HepG2 (cell line): ENCODE measurements at regions not wholly inside any gene's neighbourhood (a gene's known extent, or its start where the extent isn't known, plus 50 kb on each side); places are given as distances from the start of the nearest gene placed in this dataset.

Experiments
- ATAC-seq: fragments of 200-7000 bp; cut with Tn5 transposase; 3 replicates; pipeline ENCODE4 v1.9.1; 2020; ENCODE audit warnings: mild to moderate bottlenecking, moderate library complexity
- BruUV-seq: library from RNA; stranded (reverse); fragments of 400-500 nt; replicated peaks from 2 replicates; lab custom pipeline; 2021; lab: Mats Ljungman, UMichigan
- CTCF ChIA-PET: fragments of 300-600 bp; formaldehyde crosslinking; extraction: SDS; loops from one replicate; lab custom pipeline; 2021; ENCODE audit warnings: low total read pairs, inconsistent platforms, low intra/inter-chr PET ratio; lab: Yijun Ruan, JAX
- POLR2A ChIA-PET: fragments of 350-600 bp; sonication (Branson Sonifier 250); formaldehyde crosslinking; loops from one replicate; lab custom pipeline; 2020; ENCODE audit warnings: antibody characterized with exemption, inconsistent platforms; lab: Yijun Ruan, JAX
- DNase-seq: peaks from one replicate; pipeline ENCODE4 v3.0.0-alpha.2; 2015; ENCODE audit warnings: low spot score
- FAIRE-seq: peaks from 3 replicates; lab custom pipeline; 2011; peaks lifted over from hg19 to GRCh38; lab: Jason Lieb, UNC
- H2AFZ ChIP-seq: one replicate; pipeline ENCODE4 v1.6.1; 2011; ENCODE audit warnings: low read length, inconsistent platforms
- H3K27ac ChIP-seq: fragments of 300-600 bp; 3 replicates; pipeline ENCODE4 v1.8.0; 2011; ENCODE audit warnings: mixed run types, mild to moderate bottlenecking, mixed read lengths, low read length, inconsistent platforms; ENCODE audit not compliant: insufficient read depth; ENCODE audit errors: extremely low read length
- H3K27me3 ChIP-seq, 2 experiments: fragments of 200-600 bp in 1 of 2; 2 replicates in 1 of 2; 3 replicates in 1 of 2; pipeline versions ENCODE4 v1.6.0 to v1.8.0; 2011; ENCODE audit warnings: low read length in 2 of 2, mild to moderate bottlenecking in 2 of 2, moderate library complexity in 2 of 2, inconsistent platforms in 1 of 2; ENCODE audit not compliant: insufficient read depth in 2 of 2, control insufficient read depth in 1 of 2
- H3K36me3 ChIP-seq, 2 experiments: fragments of 200-600 bp in 1 of 2; replicated peaks in 1 of 2; 2 replicates in 1 of 2; 3 replicates in 1 of 2; pipeline versions ENCODE4 v1.5.1 to v1.8.0; 2011; ENCODE audit warnings: low read length in 2 of 2, inconsistent platforms in 1 of 2; ENCODE audit not compliant: insufficient read depth in 2 of 2, control insufficient read depth in 1 of 2
- H3K4me1 ChIP-seq: 2 replicates; pipeline ENCODE4 v1.5.1; 2012; ENCODE audit warnings: low read length, inconsistent platforms; ENCODE audit not compliant: insufficient read depth
- H3K4me2 ChIP-seq: 2 replicates; pipeline ENCODE4 v1.6.0; 2011; ENCODE audit warnings: low read depth, low read length, inconsistent platforms
- H3K4me3 ChIP-seq, 3 experiments: fragments of 200-600 bp in 1 of 3; sonication (generic), shearing (Covaris generic) in 1 of 3; replicated peaks in 1 of 3; 2 replicates each; pipeline ENCODE4 v1.5.1; 2011 to 2016; ENCODE audit warnings: low read length in 3 of 3, inconsistent platforms in 2 of 3, low read depth in 2 of 3, mild to moderate bottlenecking in 2 of 3, control low read depth in 1 of 3, mixed read lengths in 1 of 3; ENCODE audit not compliant: insufficient read depth in 1 of 3
- H3K79me2 ChIP-seq: one replicate; pipeline ENCODE4 v1.6.1; 2011; ENCODE audit warnings: low read length, inconsistent platforms; ENCODE audit not compliant: insufficient read depth
- H3K9ac ChIP-seq: 2 replicates; pipeline ENCODE4 v1.6.0; 2011; ENCODE audit warnings: mild to moderate bottlenecking, low read depth, low read length, inconsistent platforms; ENCODE audit not compliant: insufficient read depth
- H3K9me3 ChIP-seq: 2 replicates; pipeline ENCODE4 v1.5.1; 2012; ENCODE audit warnings: mild to moderate bottlenecking, low read length
- H4K20me1 ChIP-seq: 2 replicates; pipeline ENCODE4 v1.6.0; 2011; ENCODE audit warnings: inconsistent platforms, mild to moderate bottlenecking, low read length, moderate library complexity; ENCODE audit not compliant: insufficient read depth
- HMG20A ChIP-seq: IDR thresholded peaks from 2 replicates; pipeline ENCODE4 v1.6.1; 2016; ENCODE audit warnings: borderline replicate concordance
- SIN3A ChIP-seq: IDR thresholded peaks from 2 replicates; pipeline ENCODE4 v1.6.1; 2011; ENCODE audit warnings: low read depth, mild to moderate bottlenecking, control low read depth, low read length, borderline replicate concordance
- SKI ChIP-seq: fragments of 450-650 bp; IDR thresholded peaks from one replicate; pipeline ENCODE4 v1.6.1; 2018; ENCODE audit warnings: mild to moderate bottlenecking; ENCODE audit not compliant: partially characterized antibody
- TMF1 ChIP-seq: sonication (generic); formaldehyde crosslinking; IDR thresholded peaks from 2 replicates; pipeline ENCODE4 v1.8.1; 2022; ENCODE audit warnings: low read depth, missing genetic modification reagents
- ZNF766 ChIP-seq: sonication (generic); formaldehyde crosslinking; IDR thresholded peaks from 2 replicates; pipeline ENCODE4 v1.5.0; 2020; ENCODE audit warnings: missing genetic modification reagents, borderline replicate concordance
- WGBS: methylation state at CpG from one replicate; pipeline ENCODE4 v1.1.6; 2017; ENCODE audit warnings: low lambda C conversion rate; 5-methylcytosine and 5-hydroxymethylcytosine counted together
- in situ Hi-C: cut with HindIII; loops from 2 replicates; pipeline ENCODE4 v1.10.0; 2017; ENCODE audit warnings: low pct_unique_long_range_greater_than_20kb; ENCODE audit not compliant: extremely low pct_ligation_motif_present
- intact Hi-C: fragments of 100-400 bp; cut with micrococcal nuclease; formaldehyde crosslinking; loops from one replicate; pipeline ENCODE4 v1.10.0; 2022; ENCODE audit not compliant: unreplicated experiment

GRCh38 chr15:25183581-25184251 is 228.9 kb downstream of the SNRPN start:
- 42% methylated on average over 3 of the region's 9 CpGs for WGBS
- no peak for DNase-seq
- no peaks in the 10 kb centered on the region for H3K27me3 ChIP-seq
- CTCF ChIA-PET, result no interaction called here
- no peak overlapping the region for H3K4me2 ChIP-seq
- TF ChIP-seq SIN3A, result no peak
- TF ChIP-seq HMG20A (CRISPR knock-in tag), result no peak
- TF ChIP-seq SKI, result no peak
- TF ChIP-seq, all 625 proteins: peak for 0
- no peaks in the 10 kb centered on the region for H4K20me1 ChIP-seq
- H3K9me3 ChIP-seq, result peaks cover 99% of the 10 kb centered on the region
- no TSS peak for BruUV-seq
- H3K4me1 ChIP-seq, result no peaks in the 10 kb centered on the region
- intact Hi-C loops, result no loop called here
- H3K9ac ChIP-seq, result no peak overlapping the region
- POLR2A ChIA-PET, result no interaction called here
- ATAC-seq, result no peak
- H2AFZ ChIP-seq, result no peak overlapping the region
- H3K4me3 ChIP-seq, result no peak overlapping the region
- no peak for FAIRE-seq
- H3K79me2 ChIP-seq, result no peaks in the 10 kb centered on the region
- in situ Hi-C loops, result no loop called here
- H3K36me3 ChIP-seq, result no peaks in the 10 kb centered on the region
- no peak overlapping the region for H3K27ac ChIP-seq

DNA sequence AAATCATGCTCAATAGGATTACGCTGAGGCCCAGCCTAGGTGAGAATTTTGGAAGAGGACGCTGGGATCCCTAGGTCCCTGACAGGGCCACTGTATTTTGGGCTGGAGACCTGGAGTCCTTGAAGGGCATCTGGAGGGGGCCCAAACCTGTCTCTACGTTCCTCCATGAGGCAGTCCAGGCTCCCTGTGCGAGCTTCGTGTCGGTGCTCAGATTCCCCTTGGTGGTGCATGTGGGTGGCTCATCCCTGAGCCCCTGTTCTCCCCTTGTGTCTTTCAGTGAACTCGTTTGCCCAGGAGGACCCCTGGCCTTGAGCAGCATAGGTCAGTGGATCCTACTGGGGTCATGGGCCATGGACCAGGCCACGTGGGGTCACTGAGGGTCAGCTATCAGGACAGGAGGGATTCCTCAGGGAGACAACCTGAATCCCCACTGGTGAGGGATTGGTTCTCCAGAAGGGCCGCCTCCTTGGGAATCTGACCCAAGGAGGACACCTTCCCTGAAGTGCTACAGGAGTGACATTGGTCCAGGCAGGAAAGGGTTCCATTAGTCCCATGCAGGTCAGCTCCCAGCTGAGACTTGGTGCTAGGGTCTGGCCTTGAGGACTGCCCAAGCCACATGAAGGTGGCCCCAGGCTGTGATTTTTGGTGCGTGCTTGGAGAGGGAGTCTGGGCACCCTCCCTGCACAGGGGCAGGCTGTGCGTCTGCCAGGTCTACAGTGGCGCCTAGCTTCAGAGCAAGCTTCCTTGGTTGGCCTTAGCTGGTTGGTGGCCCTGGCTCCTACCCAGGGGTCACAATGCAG is 229.8 kb downstream of the SNRPN start:
- peaks cover 99% of the 10 kb centered on the region for H3K9me3 ChIP-seq
- no TSS peak for BruUV-seq
- no peaks in the 10 kb centered on the region for H3K36me3 ChIP-seq
- POLR2A ChIA-PET, result no interaction called here
- no peak overlapping the region for H3K27ac ChIP-seq
- CTCF ChIA-PET, result no interaction called here
- H3K4me2 ChIP-seq, result no peak overlapping the region
- intact Hi-C loops (no loop called here), in situ Hi-C loops (no loop called here)
- no peaks in the 10 kb centered on the region for H4K20me1 ChIP-seq
- TF ChIP-seq ZNF766 (no peak), TMF1 (CRISPR knock-in tag) (no peak)
- H3K9ac ChIP-seq, result no peak overlapping the region
- H3K27me3 ChIP-seq, result no peaks in the 10 kb centered on the region
- DNase-seq, result no peak
- no peak for ATAC-seq
- no peak overlapping the region for H3K4me3 ChIP-seq
- H3K79me2 ChIP-seq, result no peaks in the 10 kb centered on the region
- no peak overlapping the region for H2AFZ ChIP-seq
- FAIRE-seq, result no peak
- no peaks in the 10 kb centered on the region for H3K4me1 ChIP-seq
- WGBS, result 11% methylated on average over 3 of the region's 12 CpGs
